GM23338 (cell line): ENCODE measurements at regions not wholly inside any gene's neighbourhood (a gene's known extent, or its start where the extent isn't known, plus 50 kb on each side); places are given as distances from the start of the nearest gene placed in this dataset.

ENCODE experiments used
- CREB1 ChIP-seq: fragments of 250-450 bp; sonication (Bioruptor Pico); IDR thresholded peaks from 2 replicates; pipeline ENCODE4 v1.5.0; 2020; ENCODE audit warnings: low read depth, mild to moderate bottlenecking, moderate library complexity
- EZH2 ChIP-seq: fragments of 200-600 bp; sonication (generic); IDR thresholded peaks from one replicate; pipeline ENCODE4 v1.8.0; 2017; ENCODE audit warnings: antibody characterized with exemption, mild to moderate bottlenecking, low read depth; ENCODE audit not compliant: unreplicated experiment
- EZH2phosphoT487 ChIP-seq: fragments of 200-600 bp; sonication (generic); IDR thresholded peaks from one replicate; pipeline ENCODE4 v1.8.1; 2018; ENCODE audit warnings: antibody characterized with exemption; ENCODE audit not compliant: unreplicated experiment
- JUNB ChIP-seq: IDR thresholded peaks from one replicate; pipeline ENCODE4 v1.6.1; 2016; ENCODE audit warnings: antibody characterized with exemption; ENCODE audit not compliant: unreplicated experiment
- NANOG ChIP-seq: IDR thresholded peaks from 2 replicates; pipeline ENCODE4 v1.6.1; 2016; ENCODE audit warnings: antibody characterized with exemption, borderline replicate concordance
- POLR2AphosphoS5 ChIP-seq: IDR thresholded peaks from 2 replicates; pipeline ENCODE4 v1.6.1; 2016; ENCODE audit warnings: antibody characterized with exemption, low read depth
- REST ChIP-seq: IDR thresholded peaks from one replicate; pipeline ENCODE4 v1.6.1; 2018; ENCODE audit warnings: antibody characterized with exemption; ENCODE audit not compliant: unreplicated experiment
- STAT1 ChIP-seq: IDR thresholded peaks from one replicate; pipeline ENCODE4 v1.6.1; 2016; ENCODE audit warnings: antibody characterized with exemption; ENCODE audit not compliant: unreplicated experiment
- ZNF114 ChIP-seq: fragments of 250-450 bp; sonication (Bioruptor Pico); IDR thresholded peaks from 2 replicates; pipeline ENCODE4 v1.5.0; 2020; ENCODE audit warnings: mild to moderate bottlenecking, moderate library complexity
- ZNF331 ChIP-seq: fragments of 250-450 bp; sonication (Bioruptor Pico); IDR thresholded peaks from 2 replicates; pipeline ENCODE4 v1.5.0; 2020; ENCODE audit warnings: low read depth, mild to moderate bottlenecking, moderate library complexity
- TF ChIP-seq, protein P1 (sequence below), 2 experiments: fragments of 200-600 bp in 1 of 2; sonication (generic) in 1 of 2; conservative IDR thresholded peaks; 2 replicates each; pipeline versions ENCODE4 v1.5.1 to v1.6.1; 2016 to 2017; ENCODE audit warnings: antibody characterized with exemption in 2 of 2, low read depth in 2 of 2, mild to moderate bottlenecking in 2 of 2, moderate library complexity in 1 of 2
- TF ChIP-seq, protein P2 (sequence below): IDR thresholded peaks from 2 replicates; pipeline ENCODE4 v1.6.1; 2016; ENCODE audit warnings: antibody characterized with exemption

- TF ChIP-seq REST, result no peak
- TF ChIP-seq, protein P1, sequence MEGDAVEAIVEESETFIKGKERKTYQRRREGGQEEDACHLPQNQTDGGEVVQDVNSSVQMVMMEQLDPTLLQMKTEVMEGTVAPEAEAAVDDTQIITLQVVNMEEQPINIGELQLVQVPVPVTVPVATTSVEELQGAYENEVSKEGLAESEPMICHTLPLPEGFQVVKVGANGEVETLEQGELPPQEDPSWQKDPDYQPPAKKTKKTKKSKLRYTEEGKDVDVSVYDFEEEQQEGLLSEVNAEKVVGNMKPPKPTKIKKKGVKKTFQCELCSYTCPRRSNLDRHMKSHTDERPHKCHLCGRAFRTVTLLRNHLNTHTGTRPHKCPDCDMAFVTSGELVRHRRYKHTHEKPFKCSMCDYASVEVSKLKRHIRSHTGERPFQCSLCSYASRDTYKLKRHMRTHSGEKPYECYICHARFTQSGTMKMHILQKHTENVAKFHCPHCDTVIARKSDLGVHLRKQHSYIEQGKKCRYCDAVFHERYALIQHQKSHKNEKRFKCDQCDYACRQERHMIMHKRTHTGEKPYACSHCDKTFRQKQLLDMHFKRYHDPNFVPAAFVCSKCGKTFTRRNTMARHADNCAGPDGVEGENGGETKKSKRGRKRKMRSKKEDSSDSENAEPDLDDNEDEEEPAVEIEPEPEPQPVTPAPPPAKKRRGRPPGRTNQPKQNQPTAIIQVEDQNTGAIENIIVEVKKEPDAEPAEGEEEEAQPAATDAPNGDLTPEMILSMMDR (conservative IDR thresholded peaks at IDR 0.05; ENCODE audit: low read depth in 2 of 2), result no peak
- TF ChIP-seq EZH2, result no peak
- TF ChIP-seq, protein P2, sequence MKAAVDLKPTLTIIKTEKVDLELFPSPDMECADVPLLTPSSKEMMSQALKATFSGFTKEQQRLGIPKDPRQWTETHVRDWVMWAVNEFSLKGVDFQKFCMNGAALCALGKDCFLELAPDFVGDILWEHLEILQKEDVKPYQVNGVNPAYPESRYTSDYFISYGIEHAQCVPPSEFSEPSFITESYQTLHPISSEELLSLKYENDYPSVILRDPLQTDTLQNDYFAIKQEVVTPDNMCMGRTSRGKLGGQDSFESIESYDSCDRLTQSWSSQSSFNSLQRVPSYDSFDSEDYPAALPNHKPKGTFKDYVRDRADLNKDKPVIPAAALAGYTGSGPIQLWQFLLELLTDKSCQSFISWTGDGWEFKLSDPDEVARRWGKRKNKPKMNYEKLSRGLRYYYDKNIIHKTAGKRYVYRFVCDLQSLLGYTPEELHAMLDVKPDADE, result no peak
- TF ChIP-seq EZH2phosphoT487, result no peak
- no peak for TF ChIP-seq POLR2AphosphoS5
- TF ChIP-seq JUNB, result no peak
- TF ChIP-seq NANOG, result no peak
- no peak for TF ChIP-seq CREB1 (CRISPR knock-in tag)
- TF ChIP-seq ZNF114, result no peak
- TF ChIP-seq ZNF331 (CRISPR knock-in tag), result no peak
- no peak for TF ChIP-seq STAT1
Observed at GRCh38 chr7:131845573-131846314, 289.3 kb upstream of the PODXL start.
